ENCODE measurements at regions not wholly inside any gene's neighbourhood (a gene's known extent, or its start where the extent isn't known, plus 50 kb on each side); places are given as distances from the start of the nearest gene placed in this dataset.

DNA sequence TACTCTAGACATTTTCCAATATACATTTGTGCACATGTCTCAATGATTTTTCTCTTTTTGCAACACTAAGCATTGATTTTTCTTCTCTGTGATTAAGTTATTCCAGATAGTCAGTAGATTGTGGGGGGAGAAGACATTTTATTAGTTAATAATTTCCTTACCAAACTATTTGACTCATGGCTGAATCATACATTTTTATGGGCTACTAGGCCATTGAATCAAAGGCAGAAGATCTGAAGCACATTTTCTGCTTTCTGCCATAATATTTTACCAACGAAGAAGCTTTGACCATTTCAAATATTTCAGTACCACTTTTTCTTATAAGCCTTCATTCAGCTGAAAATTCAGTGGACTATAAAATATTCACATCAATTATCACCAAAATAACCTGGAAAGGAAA, 175.6 kb downstream of the IRX2 start:
- no peak for DNase-seq (ENCODE audit: low read depth in 4 of 4, low spot score in 3 of 4)

- no peak for DNase-seq (ENCODE audit: low read depth in 4 of 4, low spot score in 3 of 4)
Observed at GRCh38 chr5:2575292-2575691, 176.2 kb downstream of the IRX2 start.

DNA sequence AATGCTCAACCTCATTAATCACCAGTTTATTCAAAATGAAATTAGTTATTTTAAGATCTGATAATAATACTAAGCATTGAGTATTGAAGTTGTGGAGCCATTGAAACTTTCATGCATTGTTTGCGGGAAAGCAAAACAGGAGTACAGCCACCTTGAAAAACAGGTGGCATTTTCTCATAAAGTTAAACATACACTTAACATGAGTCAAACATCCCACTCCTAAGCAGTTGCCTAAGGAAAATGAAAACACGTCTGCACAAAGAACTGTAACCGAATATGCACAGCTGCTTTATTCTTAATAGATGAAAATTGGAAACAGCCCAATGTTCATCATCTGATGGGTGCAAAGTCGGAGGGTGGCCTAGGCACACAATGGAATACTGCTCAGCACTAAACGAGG, 177.3 kb downstream of the IRX2 start:
- no peak for DNase-seq (ENCODE audit: low read depth in 4 of 4, low spot score in 3 of 4)

GRCh38 chr5:2570586-2570985, 180.9 kb downstream of the IRX2 start:
- no peak for DNase-seq (ENCODE audit: low read depth in 4 of 4, low spot score in 3 of 4)

DNA sequence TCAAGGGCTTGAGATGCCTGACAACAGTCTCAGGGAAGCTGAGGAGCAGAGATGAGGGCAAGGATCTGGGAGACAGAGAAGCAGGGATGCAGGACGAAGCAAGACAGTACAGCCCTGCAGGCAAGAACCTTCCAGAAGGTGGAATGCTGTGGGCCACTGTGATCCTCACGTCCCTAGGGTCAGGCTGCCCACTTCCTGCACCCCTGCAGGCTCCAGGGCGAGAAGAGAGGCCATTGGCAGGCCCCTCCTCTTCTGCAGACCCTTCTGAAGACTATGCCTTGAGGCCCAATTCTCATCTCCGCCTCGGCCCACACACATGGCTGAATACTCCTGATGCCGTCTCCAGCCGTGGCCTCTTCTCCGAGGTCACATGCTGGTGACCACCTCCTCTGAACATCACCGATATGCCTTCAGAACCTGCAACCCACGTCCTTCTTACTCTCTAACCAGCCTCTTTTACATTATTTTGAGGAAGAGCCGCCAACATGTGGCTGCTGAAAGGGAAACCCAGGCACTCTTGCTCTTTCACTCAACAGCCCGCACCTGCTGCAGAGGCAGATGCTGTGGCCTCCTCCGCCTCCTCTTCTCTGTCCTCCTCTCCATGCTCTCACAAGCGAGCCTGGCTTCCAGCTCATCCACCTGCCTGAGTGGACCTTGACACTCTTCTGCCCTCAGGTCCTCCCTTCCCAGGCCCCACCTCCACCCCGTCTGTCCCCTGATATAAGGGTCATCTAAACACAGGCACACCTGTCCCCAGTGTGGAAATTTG, 181.5 kb downstream of the IRX2 start:
- no peak for DNase-seq (ENCODE audit: low read depth in 4 of 4, low spot score in 3 of 4)

GRCh38 chr5:2569176-2569575, 182.3 kb downstream of the IRX2 start:
- DNase-seq (ENCODE audit: low read depth in 4 of 4, low spot score in 3 of 4), result no peak

- DNase-seq (ENCODE audit: low read depth in 4 of 4, low spot score in 3 of 4), result no peak
Observed at GRCh38 chr5:2566284-2566683, 185.2 kb downstream of the IRX2 start.

DNA sequence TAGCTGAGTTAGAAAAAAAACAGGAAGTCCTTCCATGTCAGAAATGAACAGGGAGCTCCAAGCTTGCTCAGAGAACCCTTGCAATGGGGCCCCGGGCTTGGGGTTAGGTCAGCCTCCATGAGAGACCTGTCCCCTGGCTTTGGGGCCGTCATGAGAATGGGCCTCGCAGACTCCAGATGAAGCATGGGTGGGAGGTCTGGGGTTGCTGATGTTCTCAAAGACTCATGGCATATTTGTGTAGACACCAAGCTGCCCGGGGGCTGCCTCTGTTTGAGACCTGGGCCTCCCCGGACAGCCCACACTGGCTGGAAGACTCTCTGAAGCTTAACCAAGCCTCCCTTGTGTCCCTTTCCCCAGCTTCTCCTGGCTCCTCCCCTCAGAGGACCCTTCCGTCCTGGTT, 186.3 kb downstream of the IRX2 start:
- no peak for DNase-seq (ENCODE audit: low read depth in 4 of 4, low spot score in 3 of 4)

DNA sequence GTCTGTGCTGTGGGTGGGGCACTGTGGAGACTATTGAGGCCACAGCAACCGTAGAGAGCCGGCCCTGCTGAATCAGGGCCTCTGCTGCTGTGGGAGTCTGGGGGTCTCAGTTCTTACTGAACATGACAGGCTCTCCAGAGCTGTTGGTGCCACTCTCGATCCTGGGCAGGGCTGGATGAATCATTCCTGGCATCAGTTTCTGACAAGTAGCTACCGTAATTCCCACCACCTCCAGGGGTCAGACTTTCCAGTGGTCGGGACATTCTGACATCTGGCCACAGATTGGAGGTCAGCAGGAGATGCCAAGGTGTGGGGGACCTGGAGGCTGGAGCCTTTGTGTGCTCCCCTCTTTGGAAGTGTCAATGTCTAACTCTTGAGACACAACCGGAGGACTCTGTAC, 188.4 kb downstream of the IRX2 start:
- DNase-seq (ENCODE audit: low read depth in 4 of 4, low spot score in 3 of 4), result no peak

DNA sequence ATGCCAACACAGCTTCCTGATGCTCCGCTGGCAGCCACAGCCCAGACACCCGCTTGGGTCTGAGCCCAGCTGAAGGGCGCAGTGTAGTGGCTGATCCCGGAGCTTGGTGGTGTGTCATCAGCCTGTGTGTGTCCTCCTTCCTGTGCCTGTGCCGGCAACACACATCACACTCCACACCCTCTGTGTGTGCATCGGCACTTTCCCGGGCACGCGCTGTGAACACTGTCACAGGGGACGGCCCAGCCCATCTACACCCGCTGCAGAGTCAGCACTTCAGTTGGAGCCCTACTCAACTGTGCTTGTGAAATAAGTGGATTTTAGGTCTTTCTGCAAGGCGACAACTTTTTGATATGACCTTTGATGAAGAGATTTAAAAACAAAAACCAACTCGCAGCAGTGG, 189.4 kb downstream of the IRX2 start:
- no peak for DNase-seq (ENCODE audit: low read depth in 4 of 4, low spot score in 3 of 4)

GRCh38 chr5:2560435-2560834, 191.0 kb downstream of the IRX2 start:
- DNase-seq (ENCODE audit: low read depth in 4 of 4, low spot score in 3 of 4), result no peak

DNA sequence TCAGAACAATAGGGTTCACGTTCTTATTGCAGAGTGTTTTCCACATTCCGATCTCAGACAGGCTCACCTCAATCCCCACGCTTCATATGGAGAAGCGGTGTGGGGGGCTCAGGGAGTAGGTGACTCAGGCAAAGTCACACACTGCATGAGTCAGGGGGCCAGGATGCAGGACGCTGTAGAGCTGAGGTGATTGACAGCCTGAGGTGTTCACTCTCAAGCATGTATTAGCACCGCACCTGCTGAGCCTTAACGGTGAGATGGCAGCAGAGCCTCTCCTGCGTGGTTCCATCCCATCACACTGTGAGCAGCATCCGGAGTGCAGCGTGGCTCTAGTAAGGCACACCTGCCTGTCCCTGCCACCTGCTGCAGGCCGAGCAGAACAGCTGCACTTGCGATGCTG, 194.0 kb downstream of the IRX2 start:
- DNase-seq (ENCODE audit: low read depth in 4 of 4, low spot score in 3 of 4), result no peak

- no peak for DNase-seq (ENCODE audit: low read depth in 4 of 4, low spot score in 3 of 4)
Observed at GRCh38 chr5:2556375-2556966, 195.0 kb downstream of the IRX2 start.

DNA sequence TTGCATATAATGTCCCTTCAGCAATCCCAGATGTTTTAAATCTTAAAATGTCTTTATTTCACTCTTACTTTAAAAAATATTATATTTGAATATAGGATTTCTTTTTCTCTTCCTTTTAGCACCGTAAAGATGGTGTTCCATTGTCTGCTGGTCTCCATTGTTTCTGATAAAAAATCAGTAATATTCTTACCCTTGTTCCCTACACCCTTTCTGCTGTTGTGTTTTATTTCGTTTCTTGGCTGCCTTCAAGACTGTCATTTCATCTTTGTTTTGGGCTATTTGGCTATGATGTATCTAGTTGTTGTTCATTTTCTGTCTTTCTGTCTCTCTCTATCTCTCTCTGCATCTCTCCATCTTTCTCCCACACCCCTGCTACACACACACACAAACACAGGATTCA, 197.9 kb downstream of the IRX2 start:
- DNase-seq (ENCODE audit: low read depth in 4 of 4, low spot score in 3 of 4), result no peak

GRCh38 chr5:2550509-2550908, 201.0 kb downstream of the IRX2 start:
- no peak for DNase-seq (ENCODE audit: low read depth in 4 of 4, low spot score in 3 of 4)

- no peak for DNase-seq (ENCODE audit: low read depth in 4 of 4, low spot score in 3 of 4)
Observed at GRCh38 chr5:2549900-2550299, 201.6 kb downstream of the IRX2 start.

GRCh38 chr5:2549354-2549753, 202.1 kb downstream of the IRX2 start:
- no peak for DNase-seq (ENCODE audit: low read depth in 4 of 4, low spot score in 3 of 4)

DNA sequence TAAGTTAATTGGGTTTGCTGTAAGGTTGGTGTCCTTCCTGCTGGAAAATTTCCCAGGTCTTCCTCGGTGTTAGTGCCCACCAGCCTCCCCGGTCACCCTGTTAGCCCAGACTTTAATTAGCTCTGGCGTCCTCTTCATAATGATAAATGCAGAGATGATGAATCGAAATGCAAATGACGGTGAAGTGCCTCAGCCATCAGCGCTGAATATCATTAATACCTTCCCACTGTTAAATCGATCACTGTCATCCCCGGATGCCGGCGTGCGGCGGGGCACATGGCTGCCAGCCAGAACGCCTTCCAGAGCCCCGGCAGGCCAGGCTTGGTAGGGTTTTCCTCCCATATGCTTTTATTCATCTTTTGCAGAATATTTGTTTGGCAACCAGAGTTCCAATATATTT, 204.5 kb downstream of the IRX2 start:
- DNase-seq (ENCODE audit: low read depth in 4 of 4, low spot score in 3 of 4), result no peak

DNA sequence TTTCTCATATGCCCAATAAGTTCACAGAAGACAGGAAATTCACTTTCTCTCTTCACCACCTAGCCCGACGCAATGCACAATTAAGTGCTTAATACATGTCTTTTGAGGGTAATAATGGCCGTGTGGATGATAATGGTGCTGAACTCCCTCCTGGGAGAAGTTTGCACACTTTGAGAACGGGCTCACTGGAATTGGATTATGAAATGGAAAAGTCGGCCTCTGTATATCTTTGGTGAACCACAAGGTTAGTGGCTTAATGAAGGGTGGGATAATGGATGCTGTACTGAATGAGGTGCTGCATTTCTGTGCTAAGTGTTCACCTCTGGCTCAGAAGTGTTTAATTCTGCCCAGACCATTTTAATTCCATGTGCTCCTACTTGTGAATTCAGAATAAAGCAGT, 207.5 kb downstream of the IRX2 start:
- DNase-seq (ENCODE audit: low read depth in 4 of 4, low spot score in 3 of 4), result no peak

DNA sequence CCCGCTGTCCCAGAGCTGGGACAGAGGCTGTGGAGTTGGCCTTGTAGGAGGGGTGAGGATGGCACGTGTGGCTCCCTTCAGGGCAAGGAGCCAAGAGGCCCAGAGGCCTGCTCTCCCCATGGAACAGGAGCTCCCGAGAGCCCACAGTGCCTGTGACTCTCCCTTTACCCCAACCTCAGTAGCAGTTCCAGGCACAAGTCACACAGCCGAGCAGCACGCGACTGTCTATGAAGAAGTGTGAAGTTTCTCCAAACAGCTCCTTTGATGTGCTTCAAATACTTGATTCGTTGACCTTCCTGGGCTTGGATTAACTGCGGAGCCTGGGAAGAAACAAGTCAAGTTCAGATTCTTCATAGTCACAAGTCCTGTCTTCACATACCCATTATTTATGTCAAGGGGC, 208.7 kb downstream of the IRX2 start:
- no peak for DNase-seq (ENCODE audit: low read depth in 4 of 4, low spot score in 3 of 4)

DNA sequence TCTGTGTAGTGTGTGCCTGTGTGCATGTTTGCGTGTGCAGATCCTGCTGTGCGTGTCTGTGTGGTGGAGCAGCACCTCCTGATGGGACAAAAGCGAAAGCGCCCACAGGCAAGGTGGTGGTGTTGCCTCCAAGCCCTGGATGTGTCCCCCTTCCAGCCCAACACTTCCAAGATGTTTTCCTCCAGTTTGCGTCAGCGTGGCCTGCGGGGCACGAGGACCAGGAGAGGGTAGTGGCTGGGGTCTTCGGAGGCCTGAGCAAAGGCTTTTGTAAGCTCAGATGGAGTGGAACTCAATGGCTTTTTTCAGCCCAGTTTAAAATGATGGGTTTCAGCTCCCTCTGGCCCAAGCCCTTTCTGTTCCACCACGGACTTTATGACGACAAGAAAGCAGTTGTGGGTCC, 209.5 kb downstream of the IRX2 start:
- no peak for DNase-seq (ENCODE audit: low read depth in 4 of 4, low spot score in 3 of 4)

DNA sequence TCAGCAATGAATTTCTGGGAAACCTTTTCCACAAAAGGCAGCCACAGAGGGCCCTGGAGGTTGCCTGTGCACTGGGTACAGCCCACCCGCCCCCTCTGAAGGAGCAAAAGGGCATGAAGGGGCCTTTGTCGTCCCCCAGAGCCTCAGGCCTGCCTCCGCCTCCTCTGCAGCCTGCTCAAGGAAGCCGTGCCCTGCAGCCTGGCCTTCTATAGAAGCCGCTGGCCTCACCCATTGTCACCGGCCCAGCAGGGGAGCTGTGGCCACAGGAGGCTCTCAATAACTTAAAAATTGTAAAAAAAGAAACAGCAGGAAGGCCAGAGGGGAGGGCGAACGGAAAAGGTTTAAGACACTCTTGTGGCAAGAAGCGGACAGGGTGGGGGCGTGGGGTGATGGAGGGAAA, 213.3 kb downstream of the IRX2 start:
- no peak for DNase-seq (ENCODE audit: low read depth in 4 of 4, low spot score in 3 of 4)

All from left renal pelvis (tissue), 4 donors.